ENCODE measurements at regions not wholly inside any gene's neighbourhood (a gene's known extent, or its start where the extent isn't known, plus 50 kb on each side); places are given as distances from the start of the nearest gene placed in this dataset.

GRCh38 chr12:62205346-62205745 lies 54.9 kb upstream of the USP15 start:
- no peak for TF ChIP-seq CTCF (conservative IDR thresholded peaks at IDR 0.05)
- no peak for TF ChIP-seq ZFX (IDR thresholded peaks at IDR 0.05)
